NCI-H1417 treated with DMSO at 0.1 percent for 48 hours (cell line): ENCODE measurements at regions not wholly inside any gene's neighbourhood (a gene's known extent, or its start where the extent isn't known, plus 50 kb on each side); places are given as distances from the start of the nearest gene placed in this dataset.
"Not testable (repeated sequence)": the region's sequence is repeated elsewhere in the genome, so short reads cannot be mapped to it uniquely, and the experiment has no call there.

Experiments
- DNase-seq: peaks from one replicate; lab custom pipeline; 2025; lab: John Stamatoyannopoulos, UW

GRCh38 chr2:228590681-228591080 is 409.2 kb upstream of the SPHKAP start:
- no peak for DNase-seq

- no peak for DNase-seq
These were observed 407.6 kb upstream of the SPHKAP start for GRCh38 chr2:228589115-228589514.

GRCh38 chr2:228581731-228582130 is 400.2 kb upstream of the SPHKAP start:
- DNase-seq = no peak

- DNase-seq = no peak
These were observed 394.4 kb upstream of the SPHKAP start for GRCh38 chr2:228575897-228576296.

GRCh38 chr2:228568275-228568674 is 386.8 kb upstream of the SPHKAP start:
- DNase-seq = not testable (repeated sequence)

GRCh38 chr2:228561816-228562215 is 380.3 kb upstream of the SPHKAP start:
- no peak for DNase-seq

- DNase-seq = no peak
These were observed 378.4 kb upstream of the SPHKAP start for GRCh38 chr2:228559774-228560415.

- no peak for DNase-seq
These were observed 375.2 kb upstream of the SPHKAP start for GRCh38 chr2:228556717-228557116.

GRCh38 chr2:228549441-228550007 is 368.0 kb upstream of the SPHKAP start:
- DNase-seq = no peak

- no peak for DNase-seq
These were observed 366.7 kb upstream of the SPHKAP start for GRCh38 chr2:228548230-228548629.

GRCh38 chr2:228545748-228546145 is 364.3 kb upstream of the SPHKAP start:
- no peak for DNase-seq

- DNase-seq = no peak
These were observed 363.7 kb upstream of the SPHKAP start for GRCh38 chr2:228545041-228545747.

- DNase-seq = no peak
These were observed 361.6 kb upstream of the SPHKAP start for GRCh38 chr2:228543117-228543516.

GRCh38 chr2:228542277-228542676 is 360.8 kb upstream of the SPHKAP start:
- no peak for DNase-seq

- no peak for DNase-seq
These were observed 360.3 kb upstream of the SPHKAP start for GRCh38 chr2:228541789-228542188.

- no peak for DNase-seq
These were observed 359.5 kb upstream of the SPHKAP start for GRCh38 chr2:228540976-228541375.

GRCh38 chr2:228535396-228535795 is 353.9 kb upstream of the SPHKAP start:
- no peak for DNase-seq

GRCh38 chr2:228533156-228533555 is 351.7 kb upstream of the SPHKAP start:
- no peak for DNase-seq

GRCh38 chr2:228532233-228532632 is 350.7 kb upstream of the SPHKAP start:
- DNase-seq = no peak

- DNase-seq = no peak
These were observed 345.9 kb upstream of the SPHKAP start for GRCh38 chr2:228527197-228527881.

- no peak for DNase-seq
These were observed 345.2 kb upstream of the SPHKAP start for GRCh38 chr2:228526687-228527086.

GRCh38 chr2:228522977-228523376 is 341.5 kb upstream of the SPHKAP start:
- no peak for DNase-seq

GRCh38 chr2:228522276-228522675 is 340.8 kb upstream of the SPHKAP start:
- no peak for DNase-seq
